ENCODE measurements at regions not wholly inside any gene's neighbourhood (a gene's known extent, or its start where the extent isn't known, plus 50 kb on each side); places are given as distances from the start of the nearest gene placed in this dataset.

DNA sequence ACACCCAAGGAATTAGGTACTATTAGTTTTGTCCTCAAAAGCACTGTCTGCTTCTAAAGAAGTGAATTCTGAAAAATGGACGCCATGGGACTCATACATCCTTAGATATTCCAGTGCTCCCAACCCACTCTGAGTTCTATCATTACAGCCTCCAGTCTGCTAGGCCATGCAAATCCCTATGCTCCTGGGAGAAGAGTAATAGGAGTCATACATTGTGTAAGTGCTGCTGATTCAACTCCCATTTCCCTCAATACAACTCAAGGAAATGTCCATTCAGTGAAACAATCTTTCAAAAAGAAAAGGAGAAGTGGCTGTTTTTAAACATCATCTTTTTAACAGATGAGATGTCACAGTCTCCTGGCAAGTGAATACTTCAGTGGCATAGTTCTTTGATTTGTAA lies 590.2 kb upstream of the LRRC4C start:
- ATAC-seq (ENCODE audit: low read depth) (no peak), DNase-seq (ENCODE audit: low spot score) (no peak)
- Histone ChIP-seq H3K27ac (ENCODE audit: poor library complexity, severe bottlenecking) (no peak overlapping the region), H3K27me3 (ENCODE audit: insufficient read depth, poor library complexity, severe bottlenecking) (no peaks in the 10 kb centered on the region), H3K9me3 (ENCODE audit: severe bottlenecking) (no peaks in the 10 kb centered on the region), H3K4me1 (ENCODE audit: insufficient read depth, poor library complexity, severe bottlenecking) (no peaks in the 10 kb centered on the region), H3K36me3 (ENCODE audit: low read depth) (no peaks in the 10 kb centered on the region), H3K4me3 (ENCODE audit: severe bottlenecking) (no peak overlapping the region)
- TF ChIP-seq, protein P1, sequence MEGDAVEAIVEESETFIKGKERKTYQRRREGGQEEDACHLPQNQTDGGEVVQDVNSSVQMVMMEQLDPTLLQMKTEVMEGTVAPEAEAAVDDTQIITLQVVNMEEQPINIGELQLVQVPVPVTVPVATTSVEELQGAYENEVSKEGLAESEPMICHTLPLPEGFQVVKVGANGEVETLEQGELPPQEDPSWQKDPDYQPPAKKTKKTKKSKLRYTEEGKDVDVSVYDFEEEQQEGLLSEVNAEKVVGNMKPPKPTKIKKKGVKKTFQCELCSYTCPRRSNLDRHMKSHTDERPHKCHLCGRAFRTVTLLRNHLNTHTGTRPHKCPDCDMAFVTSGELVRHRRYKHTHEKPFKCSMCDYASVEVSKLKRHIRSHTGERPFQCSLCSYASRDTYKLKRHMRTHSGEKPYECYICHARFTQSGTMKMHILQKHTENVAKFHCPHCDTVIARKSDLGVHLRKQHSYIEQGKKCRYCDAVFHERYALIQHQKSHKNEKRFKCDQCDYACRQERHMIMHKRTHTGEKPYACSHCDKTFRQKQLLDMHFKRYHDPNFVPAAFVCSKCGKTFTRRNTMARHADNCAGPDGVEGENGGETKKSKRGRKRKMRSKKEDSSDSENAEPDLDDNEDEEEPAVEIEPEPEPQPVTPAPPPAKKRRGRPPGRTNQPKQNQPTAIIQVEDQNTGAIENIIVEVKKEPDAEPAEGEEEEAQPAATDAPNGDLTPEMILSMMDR (IDR thresholded peaks at IDR 0.05; ENCODE audit: poor library complexity, severe bottlenecking), result no peak

DNA sequence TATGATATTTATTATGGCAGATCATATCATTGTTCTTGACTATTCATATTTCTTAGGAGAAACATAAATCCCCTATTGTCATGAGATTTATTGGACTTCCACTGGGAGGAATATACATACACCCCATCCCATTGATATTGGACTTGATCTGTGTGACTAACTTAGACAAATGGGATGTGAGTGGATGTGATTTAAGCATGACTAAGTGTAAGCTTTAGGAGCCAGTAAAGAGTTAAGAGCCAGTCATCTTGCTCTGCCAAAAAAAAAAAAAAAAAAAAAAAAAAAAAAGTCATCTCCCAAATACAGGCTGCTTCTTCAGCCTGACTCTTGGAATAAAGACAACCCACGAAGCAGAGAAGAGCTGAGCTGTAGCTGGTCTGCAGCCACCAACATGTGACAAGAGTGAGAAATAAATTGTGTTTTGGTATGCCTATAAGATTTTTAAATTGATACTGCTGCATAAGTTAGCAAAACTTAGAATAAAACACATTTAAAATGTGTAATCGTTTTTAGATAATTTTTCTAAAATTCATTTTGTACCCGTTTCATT lies 595.0 kb upstream of the LRRC4C start:
- ATAC-seq (ENCODE audit: low read depth) (no peak), DNase-seq (ENCODE audit: low spot score) (no peak)
- Histone ChIP-seq H3K9me3 (ENCODE audit: severe bottlenecking) (no peaks in the 10 kb centered on the region), H3K27me3 (ENCODE audit: insufficient read depth, poor library complexity, severe bottlenecking) (no peaks in the 10 kb centered on the region), H3K4me3 (ENCODE audit: severe bottlenecking) (no peak overlapping the region), H3K36me3 (ENCODE audit: low read depth) (no peaks in the 10 kb centered on the region), H3K27ac (ENCODE audit: poor library complexity, severe bottlenecking) (no peak overlapping the region), H3K4me1 (ENCODE audit: insufficient read depth, poor library complexity, severe bottlenecking) (no peaks in the 10 kb centered on the region)
- TF ChIP-seq, protein P1 (IDR thresholded peaks at IDR 0.05; ENCODE audit: poor library complexity, severe bottlenecking), result no peak

DNA sequence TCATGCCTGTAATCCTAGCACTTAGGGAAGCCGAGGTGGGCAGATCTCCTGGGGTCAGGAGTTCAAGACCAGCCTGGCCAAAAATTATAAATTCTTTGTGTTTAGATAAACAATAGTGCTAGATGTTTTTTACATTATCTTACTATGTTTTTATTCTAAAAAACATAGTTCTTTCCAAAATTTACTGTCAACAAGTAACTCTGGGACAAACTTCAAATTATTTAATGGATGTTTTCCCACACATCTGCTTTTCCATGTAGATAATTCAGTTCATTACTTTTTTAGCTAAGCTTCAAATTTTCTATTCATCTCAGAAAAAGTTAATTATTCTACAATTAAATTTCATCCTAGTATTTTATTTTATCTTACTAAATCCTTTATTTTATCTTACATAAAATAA lies 596.2 kb upstream of the LRRC4C start:
- TF ChIP-seq, protein P1 (IDR thresholded peaks at IDR 0.05; ENCODE audit: poor library complexity, severe bottlenecking), result no peak
- H3K9me3 ChIP-seq (ENCODE audit: severe bottlenecking), result no peaks in the 10 kb centered on the region
- ATAC-seq (ENCODE audit: low read depth) (no peak), DNase-seq (ENCODE audit: low spot score) (no peak)
- H3K27ac ChIP-seq (ENCODE audit: poor library complexity, severe bottlenecking), result no peak overlapping the region
- H3K27me3 ChIP-seq (ENCODE audit: insufficient read depth, poor library complexity, severe bottlenecking), result no peaks in the 10 kb centered on the region
- H3K4me3 ChIP-seq (ENCODE audit: severe bottlenecking), result no peak overlapping the region
- no peaks in the 10 kb centered on the region for H3K4me1 ChIP-seq (ENCODE audit: insufficient read depth, poor library complexity, severe bottlenecking)
- H3K36me3 ChIP-seq (ENCODE audit: low read depth), result no peaks in the 10 kb centered on the region

DNA sequence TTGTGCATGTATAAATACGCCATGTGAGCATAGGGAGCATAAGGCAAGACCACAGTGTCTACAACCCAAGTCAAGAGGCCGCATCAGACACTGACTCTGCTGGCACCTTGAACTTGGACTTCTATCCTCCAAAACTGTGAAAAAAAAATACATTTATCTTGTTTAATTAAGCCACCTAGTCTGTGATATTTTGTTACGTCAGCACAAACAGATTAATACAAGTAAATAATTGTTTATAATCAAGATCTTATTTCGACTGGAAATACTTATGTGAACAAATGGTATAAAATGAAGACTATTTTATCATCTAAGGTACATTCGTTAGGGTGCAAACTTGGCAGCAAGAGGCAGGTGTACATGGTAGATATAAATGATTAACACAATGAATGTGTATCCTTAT lies 599.3 kb upstream of the LRRC4C start:
- Histone ChIP-seq H3K27ac (ENCODE audit: poor library complexity, severe bottlenecking) (no peak overlapping the region), H3K4me3 (ENCODE audit: severe bottlenecking) (no peak overlapping the region), H3K27me3 (ENCODE audit: insufficient read depth, poor library complexity, severe bottlenecking) (no peaks in the 10 kb centered on the region), H3K9me3 (ENCODE audit: severe bottlenecking) (no peaks in the 10 kb centered on the region), H3K4me1 (ENCODE audit: insufficient read depth, poor library complexity, severe bottlenecking) (no peaks in the 10 kb centered on the region), H3K36me3 (ENCODE audit: low read depth) (no peaks in the 10 kb centered on the region)
- TF ChIP-seq, protein P1 (IDR thresholded peaks at IDR 0.05; ENCODE audit: poor library complexity, severe bottlenecking), result no peak
- no peak for ATAC-seq (ENCODE audit: low read depth)
- DNase-seq (ENCODE audit: low spot score), result no peak

DNA sequence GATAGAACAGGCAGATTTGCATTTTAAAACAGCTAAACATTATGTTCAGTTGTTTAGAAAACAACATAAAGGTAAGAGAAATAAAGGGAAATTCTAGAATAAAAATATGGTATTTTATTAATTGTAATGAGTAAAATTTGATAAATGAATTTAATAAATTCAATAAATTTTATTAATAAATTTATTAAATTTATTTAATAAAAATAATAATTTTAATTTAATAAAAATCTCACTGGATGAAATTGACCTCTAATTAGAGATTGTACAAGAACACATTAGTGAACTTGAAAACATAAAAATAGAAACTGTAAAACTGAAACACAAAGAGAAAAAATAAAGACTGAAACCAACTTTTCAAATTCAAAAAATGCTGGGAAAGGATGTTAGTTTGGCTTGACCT lies 605.7 kb upstream of the LRRC4C start:
- no peak overlapping the region for H3K27ac ChIP-seq (ENCODE audit: poor library complexity, severe bottlenecking)
- H3K36me3 ChIP-seq (ENCODE audit: low read depth), result no peaks in the 10 kb centered on the region
- ATAC-seq (ENCODE audit: low read depth) (no peak), DNase-seq (ENCODE audit: low spot score) (no peak)
- no peaks in the 10 kb centered on the region for H3K4me1 ChIP-seq (ENCODE audit: insufficient read depth, poor library complexity, severe bottlenecking)
- no peaks in the 10 kb centered on the region for H3K27me3 ChIP-seq (ENCODE audit: insufficient read depth, poor library complexity, severe bottlenecking)
- H3K4me3 ChIP-seq (ENCODE audit: severe bottlenecking), result no peak overlapping the region
- TF ChIP-seq, protein P1 (IDR thresholded peaks at IDR 0.05; ENCODE audit: poor library complexity, severe bottlenecking), result no peak
- no peaks in the 10 kb centered on the region for H3K9me3 ChIP-seq (ENCODE audit: severe bottlenecking)
